ENCODE measurements at regions not wholly inside any gene's neighbourhood (a gene's known extent, or its start where the extent isn't known, plus 50 kb on each side); places are given as distances from the start of the nearest gene placed in this dataset.

GRCh38 chr13:64482373-64482772 lies 2747.8 kb downstream of the PCDH9 start:
- H3K4me1 Mint-ChIP-seq = peaks cover 10 to 12% of the 10 kb centered on the region in 2 experiments; a peak in 3 of 4 replicates
- H2BK15ac ChIP-seq (ENCODE audit: low read depth, low read length) = no peak overlapping the region
- no peaks in the 10 kb centered on the region; a peak in 1 of 5 replicates for H3K9me3 Mint-ChIP-seq
- H3K9ac ChIP-seq (ENCODE audit: extremely low read depth, insufficient read length, low read length) = no peak overlapping the region
- TF ChIP-seq, protein P1, sequence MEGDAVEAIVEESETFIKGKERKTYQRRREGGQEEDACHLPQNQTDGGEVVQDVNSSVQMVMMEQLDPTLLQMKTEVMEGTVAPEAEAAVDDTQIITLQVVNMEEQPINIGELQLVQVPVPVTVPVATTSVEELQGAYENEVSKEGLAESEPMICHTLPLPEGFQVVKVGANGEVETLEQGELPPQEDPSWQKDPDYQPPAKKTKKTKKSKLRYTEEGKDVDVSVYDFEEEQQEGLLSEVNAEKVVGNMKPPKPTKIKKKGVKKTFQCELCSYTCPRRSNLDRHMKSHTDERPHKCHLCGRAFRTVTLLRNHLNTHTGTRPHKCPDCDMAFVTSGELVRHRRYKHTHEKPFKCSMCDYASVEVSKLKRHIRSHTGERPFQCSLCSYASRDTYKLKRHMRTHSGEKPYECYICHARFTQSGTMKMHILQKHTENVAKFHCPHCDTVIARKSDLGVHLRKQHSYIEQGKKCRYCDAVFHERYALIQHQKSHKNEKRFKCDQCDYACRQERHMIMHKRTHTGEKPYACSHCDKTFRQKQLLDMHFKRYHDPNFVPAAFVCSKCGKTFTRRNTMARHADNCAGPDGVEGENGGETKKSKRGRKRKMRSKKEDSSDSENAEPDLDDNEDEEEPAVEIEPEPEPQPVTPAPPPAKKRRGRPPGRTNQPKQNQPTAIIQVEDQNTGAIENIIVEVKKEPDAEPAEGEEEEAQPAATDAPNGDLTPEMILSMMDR (conservative IDR thresholded peaks at IDR 0.05) = no peak
- H3K79me1 ChIP-seq (ENCODE audit: insufficient read depth, low read depth, low read length, poor library complexity, severe bottlenecking) = no peaks in the 10 kb centered on the region
- no peak overlapping the region for H3K4me2 ChIP-seq (ENCODE audit: insufficient read depth, insufficient read length, low read length)
- H3K23ac ChIP-seq (ENCODE audit: insufficient read length, low read depth, low read length) = no peak overlapping the region
- H3K27me3 ChIP-seq (ENCODE audit: insufficient read depth, low read length) = no peaks in the 10 kb centered on the region
- no CpG with 5 or more reads among the region's 3 CpGs for WGBS (ENCODE audit: extremely low coverage, insufficient read length, low lambda C conversion rate)
- H4K20me1 ChIP-seq (ENCODE audit: control insufficient read depth, insufficient read depth, insufficient read length) = no peaks in the 10 kb centered on the region
- peaks cover 3% of the 10 kb centered on the region; the same call in 1 of the 2 replicates for H3K4me1 ChIP-seq (ENCODE audit: insufficient read depth, low read length)
- H3K4ac ChIP-seq (ENCODE audit: low read depth, low read length) = no peak overlapping the region
- no peak overlapping the region for H3K27ac ChIP-seq (ENCODE audit: insufficient read length, low read depth, low read length)
- H2BK5ac ChIP-seq (ENCODE audit: insufficient read length, low read length) = no peak overlapping the region
- H3K27ac Mint-ChIP-seq = no peak overlapping the region
- H2AFZ ChIP-seq (ENCODE audit: low read length) = no peak overlapping the region
- H3K4me3 Mint-ChIP-seq = no peak overlapping the region
- no peak overlapping the region for H4K8ac ChIP-seq (replicated peaks; ENCODE audit: insufficient read length, low read depth, low read length)
- no peaks in the 10 kb centered on the region for H3K23me2 ChIP-seq (ENCODE audit: insufficient read length, low read depth, low read length, poor library complexity, severe bottlenecking)
- no peak overlapping the region for H4K91ac ChIP-seq (ENCODE audit: insufficient read length, low read depth, low read length)
- no peak overlapping the region for H2BK12ac ChIP-seq (ENCODE audit: insufficient read length, low read depth, low read length)
- H3K9me3 ChIP-seq (ENCODE audit: control insufficient read depth, low read depth, low read length) = no peaks in the 10 kb centered on the region
- no peak overlapping the region for H3K56ac ChIP-seq (ENCODE audit: insufficient read length, low read depth, low read length)
- H3K14ac ChIP-seq (ENCODE audit: insufficient read depth, low read length) = no peak overlapping the region
- H2BK20ac ChIP-seq (ENCODE audit: low read depth, low read length, poor library complexity, severe bottlenecking) = no peak overlapping the region
- H3K36me3 Mint-ChIP-seq (ENCODE audit: insufficient read depth in 1 of 3, low read depth in 3 of 3) = peaks cover 0 to 2% (median 0%) of the 10 kb centered on the region in 3 experiments; a peak in 1 of 7 replicates
- no peaks in the 10 kb centered on the region for H3K27me3 Mint-ChIP-seq (ENCODE audit: low read depth)
- no peak overlapping the region for H2AK5ac ChIP-seq (ENCODE audit: insufficient read length, low read length)
- H3K79me2 ChIP-seq (ENCODE audit: insufficient read depth, low read length) = no peaks in the 10 kb centered on the region
- no peak overlapping the region for H3K18ac ChIP-seq (ENCODE audit: insufficient read length, low read depth, low read length)
- no peak overlapping the region for H2BK120ac ChIP-seq (ENCODE audit: low read depth, low read length, poor library complexity, severe bottlenecking)
- H4K5ac ChIP-seq (ENCODE audit: insufficient read length, low read depth, low read length) = no peak overlapping the region
- no peak for DNase-seq
- H3T11ph ChIP-seq (ENCODE audit: low read length) = no peak overlapping the region
